MG63 (cell line): ENCODE measurements at regions not wholly inside any gene's neighbourhood (a gene's known extent, or its start where the extent isn't known, plus 50 kb on each side); places are given as distances from the start of the nearest gene placed in this dataset.
"Not testable (repeated sequence)": the region's sequence is repeated elsewhere in the genome, so short reads cannot be mapped to it uniquely, and the experiment has no call there.

Experiments
- DNase-seq: peaks from one replicate; pipeline ENCODE4 v3.0.0-alpha.2; 2020
- H3K27me3 ChIP-seq: fragments of 250-450 bp; sonication (Bioruptor Pico); 2 replicates; pipeline ENCODE4 v1.5.1; 2020; ENCODE audit warnings: mild to moderate bottlenecking, moderate library complexity
- H3K36me3 ChIP-seq: fragments of 250-450 bp; sonication (Bioruptor Pico); 2 replicates; pipeline ENCODE4 v1.5.1; 2020; ENCODE audit warnings: mild to moderate bottlenecking, moderate library complexity
- H3K4me3 ChIP-seq: fragments of 250-450 bp; sonication (Bioruptor Pico); 2 replicates; pipeline ENCODE4 v1.5.1; 2020; ENCODE audit warnings: mild to moderate bottlenecking, moderate library complexity
- H3K9me3 ChIP-seq: fragments of 250-450 bp; sonication (Bioruptor Pico); 2 replicates; pipeline ENCODE4 v1.5.1; 2020; ENCODE audit warnings: mild to moderate bottlenecking, moderate library complexity

- H3K27me3 ChIP-seq, DNase-seq, H3K36me3 ChIP-seq, H3K9me3 ChIP-seq, H3K4me3 ChIP-seq: not testable (repeated sequence)
These were observed 86.1 kb upstream of the XKR3 start for GRCh38 chr22:16911340-16911739.

GRCh38 chr22:16902051-16902450, 76.8 kb upstream of the XKR3 start:
- H3K36me3 ChIP-seq, H3K27me3 ChIP-seq, H3K9me3 ChIP-seq: not testable (repeated sequence)
- peak overlapping the region; percentile 18 for H3K4me3 ChIP-seq
- DNase-seq: peak; percentile 67

GRCh38 chr22:16901579-16901978, 76.4 kb upstream of the XKR3 start:
- H3K9me3 ChIP-seq, H3K27me3 ChIP-seq, H3K36me3 ChIP-seq: not testable (repeated sequence)
- H3K4me3 ChIP-seq: peak overlapping the region; percentile 18; the same call in 1 of the 2 replicates
- peak; percentile 73 for DNase-seq

GRCh38 chr22:16899358-16899757, 74.1 kb upstream of the XKR3 start:
- H3K9me3 ChIP-seq, H3K36me3 ChIP-seq, H3K4me3 ChIP-seq, H3K27me3 ChIP-seq: not testable (repeated sequence)
- peak; percentile 64 for DNase-seq

- H3K36me3 ChIP-seq, DNase-seq, H3K4me3 ChIP-seq: not testable (repeated sequence)
These were observed 72.2 kb upstream of the XKR3 start for GRCh38 chr22:16897365-16897764.

GRCh38 chr22:16891892-16892291, 66.7 kb upstream of the XKR3 start:
- not testable (repeated sequence) for DNase-seq, H3K36me3 ChIP-seq, H3K4me3 ChIP-seq, H3K9me3 ChIP-seq, H3K27me3 ChIP-seq

More at GRCh38 chr22:16897365-16897764, 72.2 kb upstream of the XKR3 start:
- H3K27me3 ChIP-seq, H3K9me3 ChIP-seq: not testable (repeated sequence)

- not testable (repeated sequence) for H3K36me3 ChIP-seq, H3K27me3 ChIP-seq
These were observed 51.1 kb upstream of the XKR3 start for GRCh38 chr22:16876339-16876738.

More at GRCh38 chr22:16876339-16876738, 51.1 kb upstream of the XKR3 start:
- not testable (repeated sequence) for H3K9me3 ChIP-seq, H3K4me3 ChIP-seq, DNase-seq
